ENCODE measurements at regions not wholly inside any gene's neighbourhood (a gene's known extent, or its start where the extent isn't known, plus 50 kb on each side); places are given as distances from the start of the nearest gene placed in this dataset.

DNA sequence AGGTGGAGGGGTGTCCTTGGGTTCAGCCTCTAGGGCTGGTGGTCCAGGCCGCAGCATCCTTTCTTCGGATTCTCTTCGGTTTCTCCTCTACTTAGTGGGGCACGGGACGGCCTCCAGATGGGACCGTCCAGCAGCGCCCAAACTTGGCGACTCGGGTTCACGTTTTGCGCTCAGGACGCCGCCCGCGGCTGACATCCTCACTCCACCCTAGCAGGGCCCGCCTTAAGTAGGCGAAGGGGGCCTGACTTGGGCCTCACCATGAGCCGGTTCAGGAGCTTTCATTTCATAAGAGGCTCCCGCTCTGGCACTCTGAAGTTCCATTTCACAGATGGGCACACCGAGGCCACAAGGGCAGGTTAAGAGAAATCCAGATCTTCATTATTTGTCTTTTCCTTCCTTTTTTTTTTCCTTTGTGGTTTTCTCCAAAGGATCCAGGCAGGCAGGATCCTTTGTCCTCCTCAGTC lies 141.2 kb downstream of the SEC14L1 start:
- no peaks in the 10 kb centered on the region for H3K9me3 ChIP-seq (ENCODE audit: control insufficient read depth, low read length)
- H3K36me3 ChIP-seq (ENCODE audit: control insufficient read depth, insufficient read depth, low read length): no peaks in the 10 kb centered on the region
- H3K4me1 ChIP-seq (ENCODE audit: control insufficient read depth, insufficient read depth, low read length, poor library complexity, severe bottlenecking): peaks cover 6% of the 10 kb centered on the region
- H3K4me3 ChIP-seq (ENCODE audit: insufficient read depth, low read depth, low read length, poor library complexity, severe bottlenecking): peak overlapping the region; percentile 63
- no peak for DNase-seq
- H3K27me3 ChIP-seq (replicated peaks; ENCODE audit: control insufficient read depth, insufficient read depth, low read length, poor library complexity, severe bottlenecking): peaks cover 6% of the 10 kb centered on the region
- H3K27ac ChIP-seq (ENCODE audit: insufficient read depth, low read length, poor library complexity, severe bottlenecking): no peak overlapping the region

DNA sequence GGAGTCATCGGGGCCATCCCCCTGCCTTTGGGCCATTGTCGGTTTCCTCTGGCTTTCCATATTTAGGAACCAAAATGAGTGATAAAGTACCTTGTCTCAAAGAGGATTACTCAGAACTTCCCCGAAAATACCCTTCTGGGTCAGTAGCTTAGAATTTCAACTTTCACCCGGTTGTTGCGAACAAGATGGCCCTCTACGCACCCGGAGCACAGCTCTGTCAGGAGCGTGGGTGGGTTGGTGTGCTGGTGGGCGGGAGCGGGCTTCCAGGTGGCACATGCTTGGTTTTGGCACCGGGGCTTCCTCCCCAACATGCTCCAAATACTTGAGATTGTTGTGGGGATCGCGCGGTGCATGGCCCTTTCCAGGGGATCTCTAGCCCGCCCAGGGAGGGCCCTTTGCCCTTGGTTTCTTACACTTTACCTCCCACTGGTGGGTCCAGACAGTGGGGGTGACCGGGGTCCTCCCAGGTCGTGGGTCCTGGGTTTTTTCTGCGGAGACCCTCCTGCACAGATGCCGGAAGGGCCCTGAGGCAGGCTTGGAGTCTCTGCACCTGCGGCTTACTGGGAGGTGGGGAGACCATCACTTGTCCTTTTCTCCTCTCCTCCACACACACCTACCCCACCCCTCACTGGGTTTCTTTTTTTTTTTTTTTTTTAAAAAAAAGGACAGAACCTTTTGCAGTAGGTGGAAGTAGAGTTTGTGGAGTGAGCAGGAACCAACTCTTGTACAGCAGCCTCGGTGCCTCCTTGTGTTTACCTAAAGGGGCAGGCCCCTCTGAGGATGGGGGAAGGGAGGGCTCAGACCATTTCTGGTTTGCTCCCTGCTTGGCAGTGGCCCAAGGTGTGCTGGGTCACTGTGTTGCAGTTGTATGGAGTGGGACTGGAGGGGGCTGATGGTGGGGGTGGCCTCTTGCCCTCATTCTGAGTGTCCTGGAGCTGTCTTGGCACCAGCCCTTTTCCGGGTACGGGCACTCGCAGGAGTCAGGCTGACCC lies 142.1 kb downstream of the SEC14L1 start:
- H3K9me3 ChIP-seq (ENCODE audit: control insufficient read depth, low read length): no peaks in the 10 kb centered on the region
- peaks cover 6% of the 10 kb centered on the region for H3K4me1 ChIP-seq (ENCODE audit: control insufficient read depth, insufficient read depth, low read length, poor library complexity, severe bottlenecking)
- peaks cover 6% of the 10 kb centered on the region for H3K27me3 ChIP-seq (replicated peaks; ENCODE audit: control insufficient read depth, insufficient read depth, low read length, poor library complexity, severe bottlenecking)
- no peak for DNase-seq
- H3K36me3 ChIP-seq (ENCODE audit: control insufficient read depth, insufficient read depth, low read length): no peaks in the 10 kb centered on the region
- no peak overlapping the region for H3K4me3 ChIP-seq (ENCODE audit: insufficient read depth, low read depth, low read length, poor library complexity, severe bottlenecking)
- H3K27ac ChIP-seq (ENCODE audit: insufficient read depth, low read length, poor library complexity, severe bottlenecking): no peak overlapping the region

DNA sequence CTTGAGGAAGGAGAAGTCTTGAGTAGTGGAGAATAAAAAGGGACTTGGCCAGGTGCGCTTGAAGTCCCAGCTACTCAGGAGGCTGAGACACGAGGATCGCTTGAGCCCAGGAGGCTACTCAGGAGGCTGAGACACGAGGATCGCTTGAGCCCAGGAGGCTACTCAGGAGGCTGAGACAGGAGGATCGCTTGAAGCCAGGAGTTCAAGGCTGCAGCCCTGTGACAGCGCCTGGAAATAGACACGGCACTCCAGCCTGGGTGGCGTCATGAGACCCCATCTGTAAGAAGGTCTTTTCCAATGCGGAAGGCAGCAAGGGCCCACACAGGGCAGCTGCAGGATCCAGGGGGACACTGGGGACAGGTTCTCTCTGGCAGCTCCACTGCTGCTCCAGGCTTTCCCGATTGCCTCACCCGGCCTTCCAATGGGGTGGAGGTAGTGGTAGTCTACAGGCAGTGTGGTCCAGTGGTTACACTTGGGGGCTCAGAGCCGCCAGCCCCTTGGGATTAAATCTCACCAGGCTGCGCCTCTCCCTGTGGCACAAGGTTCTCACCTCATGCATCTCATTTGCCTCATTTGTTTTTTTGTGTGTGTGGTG lies 143.4 kb downstream of the SEC14L1 start:
- H3K36me3 ChIP-seq (ENCODE audit: control insufficient read depth, insufficient read depth, low read length): no peaks in the 10 kb centered on the region
- no peak overlapping the region for H3K4me3 ChIP-seq (ENCODE audit: insufficient read depth, low read depth, low read length, poor library complexity, severe bottlenecking)
- peaks cover 6% of the 10 kb centered on the region for H3K27me3 ChIP-seq (replicated peaks; ENCODE audit: control insufficient read depth, insufficient read depth, low read length, poor library complexity, severe bottlenecking)
- no peak overlapping the region for H3K27ac ChIP-seq (ENCODE audit: insufficient read depth, low read length, poor library complexity, severe bottlenecking)
- peaks cover 6% of the 10 kb centered on the region for H3K4me1 ChIP-seq (ENCODE audit: control insufficient read depth, insufficient read depth, low read length, poor library complexity, severe bottlenecking)
- no peak for DNase-seq
- no peaks in the 10 kb centered on the region for H3K9me3 ChIP-seq (ENCODE audit: control insufficient read depth, low read length)

DNA sequence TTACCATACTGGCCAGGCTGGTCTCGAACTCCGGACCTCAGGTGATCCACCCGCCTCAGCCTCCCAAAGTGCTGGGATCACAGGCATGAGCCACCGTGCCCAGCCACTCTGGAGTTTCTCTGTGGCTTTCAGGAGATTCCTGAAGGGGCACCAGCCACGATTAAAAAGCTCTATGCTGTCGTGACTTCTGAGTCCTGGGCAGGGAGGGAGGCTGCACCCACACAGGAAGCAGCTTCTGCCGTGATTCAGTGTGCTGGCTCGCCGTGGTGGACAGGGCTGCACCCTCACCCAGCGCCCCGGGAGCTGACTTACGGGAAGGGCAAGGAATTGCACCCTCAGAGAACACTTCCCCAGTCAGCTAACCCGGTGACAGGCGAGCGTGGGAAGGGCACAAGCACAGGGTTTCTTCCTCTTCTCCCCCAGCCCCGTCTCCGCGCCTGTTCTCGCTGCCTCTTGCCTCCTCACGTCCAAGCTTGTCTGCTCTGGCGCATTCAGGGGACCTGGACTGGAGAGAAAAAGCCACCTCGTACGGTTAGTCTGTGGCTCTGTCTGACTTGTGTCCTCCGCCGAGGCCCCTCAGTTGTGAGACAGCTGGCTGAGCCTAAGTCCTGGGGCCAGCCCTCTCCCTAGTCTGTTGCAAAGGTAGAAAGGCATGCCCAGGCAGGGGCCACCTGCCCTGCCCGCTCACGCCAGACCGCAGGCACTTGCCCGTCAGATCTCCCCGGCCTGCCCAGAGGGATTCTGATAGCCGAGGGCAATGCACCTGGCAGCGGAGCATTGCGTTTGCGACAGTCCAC lies 145.0 kb downstream of the SEC14L1 start:
- H3K36me3 ChIP-seq (ENCODE audit: control insufficient read depth, insufficient read depth, low read length): no peaks in the 10 kb centered on the region
- H3K9me3 ChIP-seq (ENCODE audit: control insufficient read depth, low read length): no peaks in the 10 kb centered on the region
- peaks cover 6% of the 10 kb centered on the region for H3K4me1 ChIP-seq (ENCODE audit: control insufficient read depth, insufficient read depth, low read length, poor library complexity, severe bottlenecking)
- H3K27me3 ChIP-seq (replicated peaks; ENCODE audit: control insufficient read depth, insufficient read depth, low read length, poor library complexity, severe bottlenecking): peaks cover 6% of the 10 kb centered on the region
- H3K27ac ChIP-seq (ENCODE audit: insufficient read depth, low read length, poor library complexity, severe bottlenecking): no peak overlapping the region
- H3K4me3 ChIP-seq (ENCODE audit: insufficient read depth, low read depth, low read length, poor library complexity, severe bottlenecking): no peak overlapping the region
- DNase-seq: no peak

DNA sequence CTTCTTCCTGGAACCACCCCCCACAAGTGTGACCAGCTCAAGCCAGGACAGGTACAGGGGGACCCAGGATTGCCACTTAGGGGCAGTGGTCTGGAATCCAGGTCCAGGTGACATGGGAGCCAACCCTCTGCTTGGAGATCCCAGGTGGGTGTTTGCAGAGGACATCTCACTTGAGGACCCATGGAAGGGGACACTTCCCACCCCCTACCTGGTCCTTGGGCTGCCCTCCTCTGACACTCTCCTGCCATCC lies 145.5 kb downstream of the SEC14L1 start:
- Histone ChIP-seq H3K36me3 (ENCODE audit: control insufficient read depth, insufficient read depth, low read length) (no peaks in the 10 kb centered on the region), H3K27me3 (replicated peaks; ENCODE audit: control insufficient read depth, insufficient read depth, low read length, poor library complexity, severe bottlenecking) (peaks cover 6% of the 10 kb centered on the region), H3K9me3 (ENCODE audit: control insufficient read depth, low read length) (no peaks in the 10 kb centered on the region), H3K4me1 (ENCODE audit: control insufficient read depth, insufficient read depth, low read length, poor library complexity, severe bottlenecking) (peaks cover 6% of the 10 kb centered on the region), H3K27ac (ENCODE audit: insufficient read depth, low read length, poor library complexity, severe bottlenecking) (no peak overlapping the region), H3K4me3 (ENCODE audit: insufficient read depth, low read depth, low read length, poor library complexity, severe bottlenecking) (no peak overlapping the region)
- DNase-seq: no peak

DNA sequence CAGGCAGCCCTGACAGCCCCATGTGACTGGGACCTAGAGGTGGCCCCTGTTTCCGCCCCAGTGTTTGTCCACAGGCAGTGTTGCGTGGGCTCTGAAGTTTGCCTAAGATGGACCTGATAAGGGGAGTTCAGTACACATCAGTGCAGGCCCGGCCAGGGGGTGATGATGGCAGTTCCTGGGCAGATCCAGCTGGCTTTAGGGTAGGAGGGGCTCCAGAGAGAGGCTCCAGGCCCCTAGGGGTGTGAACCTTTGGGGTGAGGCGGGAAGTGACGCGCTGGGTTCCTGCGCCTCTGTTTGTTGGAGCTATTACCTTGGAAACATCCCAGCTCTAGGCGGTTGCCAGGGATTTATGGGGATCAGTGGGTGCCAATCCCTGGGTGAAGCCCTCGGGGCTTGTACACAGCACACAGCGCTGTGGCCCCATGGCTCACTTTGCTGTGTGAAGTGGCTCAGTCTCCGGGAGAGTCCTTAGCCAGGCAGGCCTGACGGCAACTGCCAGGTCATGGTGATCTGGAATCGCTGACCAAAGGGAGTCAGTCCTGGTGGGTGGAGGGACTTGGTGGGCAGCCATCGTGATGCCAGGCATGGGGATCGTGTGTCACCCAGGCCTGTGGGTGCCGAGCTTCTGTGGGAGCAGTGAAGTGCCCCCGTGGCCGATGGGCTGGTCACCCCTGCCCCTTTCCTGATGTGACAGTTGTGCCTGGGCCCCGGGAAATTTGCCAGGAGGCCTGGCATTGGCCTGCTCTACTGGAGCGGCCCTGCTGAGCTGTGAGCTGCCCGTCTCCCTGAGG lies 146.1 kb downstream of the SEC14L1 start:
- no peak overlapping the region for H3K27ac ChIP-seq (ENCODE audit: insufficient read depth, low read length, poor library complexity, severe bottlenecking)
- no peak overlapping the region for H3K4me3 ChIP-seq (ENCODE audit: insufficient read depth, low read depth, low read length, poor library complexity, severe bottlenecking)
- peaks cover 2% of the 10 kb centered on the region for H3K27me3 ChIP-seq (replicated peaks; ENCODE audit: control insufficient read depth, insufficient read depth, low read length, poor library complexity, severe bottlenecking)
- no peaks in the 10 kb centered on the region for H3K36me3 ChIP-seq (ENCODE audit: control insufficient read depth, insufficient read depth, low read length)
- peaks cover under 1% of the 10 kb centered on the region for H3K4me1 ChIP-seq (ENCODE audit: control insufficient read depth, insufficient read depth, low read length, poor library complexity, severe bottlenecking)
- H3K9me3 ChIP-seq (ENCODE audit: control insufficient read depth, low read length): no peaks in the 10 kb centered on the region
- DNase-seq: no peak

DNA sequence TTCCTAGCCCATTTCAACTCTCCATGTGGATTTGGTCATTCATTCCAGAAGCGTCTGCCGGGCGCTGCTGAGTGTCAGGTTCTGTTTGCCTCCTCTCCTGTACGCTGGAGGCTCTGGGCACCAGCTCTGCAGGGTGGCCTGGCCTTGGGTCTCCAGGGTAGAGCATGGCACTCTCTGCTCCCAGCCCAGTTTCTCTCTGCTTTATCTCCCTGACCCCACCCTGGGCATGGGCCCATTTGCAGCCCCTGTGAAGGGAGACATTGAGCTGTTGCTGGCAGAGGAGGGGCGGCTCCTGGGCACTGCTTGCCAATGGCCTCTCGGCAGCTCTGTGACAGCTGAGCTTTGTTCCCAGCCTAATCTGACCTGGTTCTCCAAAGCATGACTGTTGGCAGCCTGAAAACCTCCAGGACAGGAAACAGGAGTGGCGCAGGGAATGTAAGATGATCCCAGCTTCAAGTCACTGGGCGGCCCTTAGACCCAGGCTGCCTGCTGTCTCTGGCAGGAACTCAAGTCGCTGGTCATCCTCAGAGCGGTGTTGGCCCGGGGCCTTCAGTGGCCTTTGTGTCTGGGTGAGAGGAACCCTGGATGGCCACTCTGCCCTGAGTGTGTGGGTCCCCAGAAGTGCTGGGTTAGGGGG lies 146.8 kb downstream of the SEC14L1 start:
- H3K27ac ChIP-seq (ENCODE audit: insufficient read depth, low read length, poor library complexity, severe bottlenecking): no peak overlapping the region
- DNase-seq: no peak
- no peaks in the 10 kb centered on the region for H3K27me3 ChIP-seq (replicated peaks; ENCODE audit: control insufficient read depth, insufficient read depth, low read length, poor library complexity, severe bottlenecking)
- no peaks in the 10 kb centered on the region for H3K36me3 ChIP-seq (ENCODE audit: control insufficient read depth, insufficient read depth, low read length)
- no peaks in the 10 kb centered on the region for H3K9me3 ChIP-seq (ENCODE audit: control insufficient read depth, low read length)
- no peaks in the 10 kb centered on the region for H3K4me1 ChIP-seq (ENCODE audit: control insufficient read depth, insufficient read depth, low read length, poor library complexity, severe bottlenecking)
- H3K4me3 ChIP-seq (ENCODE audit: insufficient read depth, low read depth, low read length, poor library complexity, severe bottlenecking): no peak overlapping the region

DNA sequence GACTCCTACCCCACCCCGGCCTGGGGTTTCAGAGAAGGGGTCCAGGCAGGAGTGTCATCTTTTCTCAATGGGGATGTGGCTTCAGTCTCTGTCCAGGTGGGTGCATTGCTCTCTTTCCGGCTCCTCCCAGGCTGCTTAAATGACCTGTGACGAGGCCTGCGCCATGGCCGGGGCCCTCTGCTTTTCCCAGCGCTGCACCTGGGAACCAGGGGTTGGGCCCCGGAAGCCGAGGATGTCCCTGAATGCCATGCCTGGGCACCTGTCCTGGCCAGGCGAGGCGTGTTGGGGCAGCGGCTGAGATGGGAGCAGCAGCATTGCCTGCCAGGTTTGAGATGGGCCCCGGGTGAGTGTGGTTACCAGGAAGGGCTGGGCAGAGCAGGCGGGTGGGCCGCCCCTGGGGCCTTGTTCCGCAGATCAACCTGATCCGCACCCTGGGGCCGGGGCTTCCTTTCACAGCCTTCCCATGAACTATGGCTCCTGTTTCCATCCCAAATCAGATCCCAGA lies 147.4 kb downstream of the SEC14L1 start:
- H3K27me3 ChIP-seq (replicated peaks; ENCODE audit: control insufficient read depth, insufficient read depth, low read length, poor library complexity, severe bottlenecking): no peaks in the 10 kb centered on the region
- H3K9me3 ChIP-seq (ENCODE audit: control insufficient read depth, low read length): no peaks in the 10 kb centered on the region
- H3K36me3 ChIP-seq (ENCODE audit: control insufficient read depth, insufficient read depth, low read length): no peaks in the 10 kb centered on the region
- H3K27ac ChIP-seq (ENCODE audit: insufficient read depth, low read length, poor library complexity, severe bottlenecking): no peak overlapping the region
- no peak for DNase-seq
- H3K4me3 ChIP-seq (ENCODE audit: insufficient read depth, low read depth, low read length, poor library complexity, severe bottlenecking): no peak overlapping the region
- no peaks in the 10 kb centered on the region for H3K4me1 ChIP-seq (ENCODE audit: control insufficient read depth, insufficient read depth, low read length, poor library complexity, severe bottlenecking)

Data from effector memory CD4-positive, alpha-beta T cell (primary cell).